Upper lobe of left lung (tissue), 6 donors: ENCODE measurements at regions not wholly inside any gene's neighbourhood (a gene's known extent, or its start where the extent isn't known, plus 50 kb on each side); places are given as distances from the start of the nearest gene placed in this dataset.

Experiments used
- ATAC-seq, 2 donors: fragments of 200-7000 bp; cut with Tn5 transposase; one replicate each; pipeline ENCODE4 v1.9.1; 2022; ENCODE audit warnings: mild to moderate bottlenecking in 2 of 2, moderate library complexity in 2 of 2; ENCODE audit not compliant: low FRiP score in 2 of 2
- DNase-seq, 2 donors: peaks; one replicate each; pipeline ENCODE4 v3.0.0-alpha.2; 2019 to 2020
- H3K27ac ChIP-seq, 4 donors: fragments of 200-600 bp; sonication (generic); one replicate each; pipeline ENCODE4 v1.5.1; 2016 to 2019
- H3K27me3 ChIP-seq, 4 donors: fragments of 200-600 bp; sonication (generic); one replicate each; pipeline ENCODE4 v1.5.1; 2017 to 2019
- H3K36me3 ChIP-seq, 4 donors: fragments of 200-600 bp; sonication (generic); one replicate each; pipeline ENCODE4 v1.5.1; 2016 to 2019
- H3K4me1 ChIP-seq, 4 donors: fragments of 200-600 bp; sonication (generic); one replicate each; pipeline ENCODE4 v1.5.1; 2018 to 2019
- H3K4me3 ChIP-seq, 4 donors: fragments of 200-600 bp; sonication (generic); one replicate each; pipeline ENCODE4 v1.5.1; 2017 to 2019; ENCODE audit warnings: mild to moderate bottlenecking in 2 of 4, moderate library complexity in 1 of 4
- H3K9me3 ChIP-seq, 4 donors: fragments of 200-600 bp; sonication (generic); one replicate each; pipeline ENCODE4 v1.5.1; 2018 to 2019
- CTCF ChIP-seq, 6 experiments: fragments of 450-650 bp in 4 of 6; fragments of 200-600 bp in 2 of 6; sonication (generic) in 2 of 6; IDR thresholded peaks; one replicate each; pipeline ENCODE4 v1.5.1; 2016 to 2019; ENCODE audit warnings: antibody characterized with exemption in 6 of 6
- EP300 ChIP-seq, 4 donors: sonication (generic); formaldehyde crosslinking; IDR thresholded peaks; one replicate each; pipeline ENCODE4 v1.5.1; 2017; ENCODE audit warnings: antibody characterized with exemption in 4 of 4, control low read depth in 2 of 4
- POLR2A ChIP-seq, 4 donors: fragments of 450-650 bp; IDR thresholded peaks; one replicate each; pipeline ENCODE4 v1.5.1; 2016 to 2017; ENCODE audit warnings: antibody characterized with exemption in 4 of 4, mild to moderate bottlenecking in 2 of 4
- POLR2AphosphoS5 ChIP-seq, 2 donors: sonication (generic); formaldehyde crosslinking; IDR thresholded peaks; one replicate each; pipeline ENCODE4 v1.5.1; 2017; ENCODE audit warnings: antibody characterized with exemption in 2 of 2
- WGBS, 2 donors: methylation state at CpG; one replicate each; pipeline ENCODE4 v1.1.5; 2017 to 2018; 5-methylcytosine and 5-hydroxymethylcytosine counted together
- donor health status: DM: no; HTN: no; CAD: no; lungs with moderate emphysema.
- donor health status: DM: no; HTN: yes; CAD: no; lungs with severe emphysema.

- DNase-seq = no peak
- Histone ChIP-seq H3K4me1 (no peaks in the 10 kb centered on the region), H3K27ac (no peak overlapping the region), H3K36me3 (no peaks in the 10 kb centered on the region), H3K27me3 (no peaks in the 10 kb centered on the region), H3K4me3 (no peak overlapping the region), H3K9me3 (no peaks in the 10 kb centered on the region)
- WGBS, 2 donors = 77 to 87% methylated on average over 2 of the region's 2 CpGs
- TF ChIP-seq POLR2AphosphoS5 (IDR thresholded peaks at IDR 0.05) (no peak), POLR2A (IDR thresholded peaks at IDR 0.05) (no peak), CTCF (IDR thresholded peaks at IDR 0.05) (no peak), EP300 (IDR thresholded peaks at IDR 0.05) (no peak)
- ATAC-seq = no peak
Observed at GRCh38 chr1:230502996-230503395, 76.9 kb upstream of the PGBD5 start.

GRCh38 chr1:230502306-230502705, 76.2 kb upstream of the PGBD5 start:
- no peaks in the 10 kb centered on the region for H3K36me3 ChIP-seq
- DNase-seq (no peak), ATAC-seq (no peak)
- no peaks in the 10 kb centered on the region for H3K4me1 ChIP-seq
- no peak overlapping the region for H3K27ac ChIP-seq
- no peaks in the 10 kb centered on the region for H3K27me3 ChIP-seq
- TF ChIP-seq CTCF (IDR thresholded peaks at IDR 0.05) (no peak), POLR2A (IDR thresholded peaks at IDR 0.05) (no peak), EP300 (IDR thresholded peaks at IDR 0.05) (no peak), POLR2AphosphoS5 (IDR thresholded peaks at IDR 0.05) (no peak)
- 65 to 85% methylated on average over 4 of the region's 4 CpGs for WGBS, 2 donors
- no peak overlapping the region for H3K4me3 ChIP-seq
- no peaks in the 10 kb centered on the region for H3K9me3 ChIP-seq

- no peak for ATAC-seq
Observed at GRCh38 chr1:230501849-230502248, 75.7 kb upstream of the PGBD5 start.

GRCh38 chr1:230501242-230501641, 75.1 kb upstream of the PGBD5 start:
- no peaks in the 10 kb centered on the region for H3K27me3 ChIP-seq
- DNase-seq = no peak
- no peak for TF ChIP-seq POLR2A (IDR thresholded peaks at IDR 0.05)
- no peaks in the 10 kb centered on the region for H3K4me1 ChIP-seq
- no peaks in the 10 kb centered on the region for H3K9me3 ChIP-seq
- 82 to 90% methylated on average over 2 of the region's 2 CpGs for WGBS, 2 donors
- H3K27ac ChIP-seq = no peak overlapping the region
- ATAC-seq = no peak
- H3K4me3 ChIP-seq = no peak overlapping the region
- no peaks in the 10 kb centered on the region for H3K36me3 ChIP-seq

More at GRCh38 chr1:230501849-230502248, 75.7 kb upstream of the PGBD5 start:
- no peaks in the 10 kb centered on the region for H3K27me3 ChIP-seq
- H3K27ac ChIP-seq = no peak overlapping the region
- TF ChIP-seq CTCF (IDR thresholded peaks at IDR 0.05) (no peak), POLR2AphosphoS5 (IDR thresholded peaks at IDR 0.05) (no peak), EP300 (IDR thresholded peaks at IDR 0.05) (no peak)
- 38 to 44% methylated on average over 1 of the region's 1 CpG for WGBS, 2 donors
- H3K4me1 ChIP-seq = no peaks in the 10 kb centered on the region
- H3K4me3 ChIP-seq = no peak overlapping the region
- H3K36me3 ChIP-seq = no peaks in the 10 kb centered on the region
- no peak for DNase-seq
- no peaks in the 10 kb centered on the region for H3K9me3 ChIP-seq

GRCh38 chr1:230500063-230500462, 73.9 kb upstream of the PGBD5 start:
- no peak overlapping the region for H3K27ac ChIP-seq
- DNase-seq (no peak), ATAC-seq (no peak)
- no peaks in the 10 kb centered on the region for H3K9me3 ChIP-seq
- H3K4me1 ChIP-seq = no peaks in the 10 kb centered on the region
- H3K27me3 ChIP-seq = no peaks in the 10 kb centered on the region
- TF ChIP-seq POLR2AphosphoS5 (IDR thresholded peaks at IDR 0.05) (no peak), POLR2A (IDR thresholded peaks at IDR 0.05) (no peak), CTCF (IDR thresholded peaks at IDR 0.05) (no peak), EP300 (IDR thresholded peaks at IDR 0.05) (no peak)
- WGBS, 2 donors = 79 to 92% methylated on average over 3 of the region's 3 CpGs
- no peak overlapping the region for H3K4me3 ChIP-seq
- no peaks in the 10 kb centered on the region for H3K36me3 ChIP-seq
